Activated T-helper 2 cell treated with anti-CD3 and anti-CD28 coated beads, Interferon-gamma antibody, Interleukin-2, Interleukin-4, amounts not matched to agents 10 μg/mL and 5 μg/mL and 100 μg/mL, durations not matched to agents 14 hours and 24 hours and 36 hours (primary cell): ENCODE measurements at regions not wholly inside any gene's neighbourhood (a gene's known extent, or its start where the extent isn't known, plus 50 kb on each side); places are given as distances from the start of the nearest gene placed in this dataset.

Source experiments
- DNase-seq: peaks from one replicate; pipeline ENCODE4 v3.0.0; 2021; ENCODE audit warnings: low spot score
- H3K27ac Mint-ChIP-seq: one replicate; pipeline ENCODE4 v1.8.0; 2021; ENCODE audit warnings: mixed read lengths
- H3K27me3 Mint-ChIP-seq: one replicate; pipeline ENCODE4 v1.8.0; 2021; ENCODE audit warnings: low read depth, mixed read lengths
- H3K36me3 Mint-ChIP-seq: one replicate; pipeline ENCODE4 v1.8.0; 2021; ENCODE audit warnings: low read depth, mixed read lengths
- H3K4me1 Mint-ChIP-seq: one replicate; pipeline ENCODE4 v1.8.0; 2021; ENCODE audit warnings: low read depth, mixed read lengths
- H3K4me3 Mint-ChIP-seq: one replicate; pipeline ENCODE4 v1.8.0; 2021; ENCODE audit warnings: low read depth, mild to moderate bottlenecking, moderate library complexity, mixed read lengths
- H3K9me3 Mint-ChIP-seq: one replicate; pipeline ENCODE4 v1.8.0; 2021; ENCODE audit warnings: mixed read lengths
- intact Hi-C: fragments of 100-400 bp; cut with micrococcal nuclease; formaldehyde crosslinking; loops from one replicate; pipeline ENCODE4 v1.15.1; 2023

GRCh38 chrX:148380650-148381561 is 119.5 kb upstream of the AFF2 start:
- Mint-ChIP-seq H3K4me3 (peak overlapping the region; percentile 64), H3K27me3 (no peaks in the 10 kb centered on the region), H3K27ac (peak overlapping the region; percentile 88), H3K9me3 (no peaks in the 10 kb centered on the region), H3K36me3 (no peaks in the 10 kb centered on the region), H3K4me1 (peaks cover 24% of the 10 kb centered on the region)
- intact Hi-C loops = loop anchor here (1.0 to 10.0 kb wide), 5 partner anchors 71 to 470 kb away; partner anchors contain the start of genes AFF2 and FMR1
- peak; percentile 29 for DNase-seq

- H3K4me1 Mint-ChIP-seq = peaks cover 24% of the 10 kb centered on the region
- H3K9me3 Mint-ChIP-seq = no peaks in the 10 kb centered on the region
- peak overlapping the region; percentile 64 for H3K4me3 Mint-ChIP-seq
- peak overlapping the region; percentile 88 for H3K27ac Mint-ChIP-seq
- H3K36me3 Mint-ChIP-seq = no peaks in the 10 kb centered on the region
- intact Hi-C loops = loop anchor here (1.0 to 10.0 kb wide), 5 partner anchors 71 to 470 kb away; partner anchors contain the start of genes AFF2 and FMR1
- no peak for DNase-seq
- no peaks in the 10 kb centered on the region for H3K27me3 Mint-ChIP-seq
Measured at GRCh38 chrX:148381603-148382002, 118.8 kb upstream of the AFF2 start.

GRCh38 chrX:148382983-148383382 is 117.4 kb upstream of the AFF2 start:
- H3K27ac Mint-ChIP-seq = no peak overlapping the region
- H3K27me3 Mint-ChIP-seq = no peaks in the 10 kb centered on the region
- DNase-seq = no peak
- peaks cover 24% of the 10 kb centered on the region for H3K4me1 Mint-ChIP-seq
- no peaks in the 10 kb centered on the region for H3K36me3 Mint-ChIP-seq
- intact Hi-C loops = loop anchor here (10.0 kb wide), 1 partner anchor 122 kb away; the partner anchor contains the start of gene AFF2
- no peaks in the 10 kb centered on the region for H3K9me3 Mint-ChIP-seq
- H3K4me3 Mint-ChIP-seq = no peak overlapping the region

GRCh38 chrX:148385471-148385870 is 114.9 kb upstream of the AFF2 start:
- no peak for DNase-seq
- intact Hi-C loops = loop anchor here (10.0 kb wide), 1 partner anchor 119 kb away; the partner anchor contains the start of gene AFF2
- H3K27ac Mint-ChIP-seq = no peak overlapping the region
- H3K36me3 Mint-ChIP-seq = no peaks in the 10 kb centered on the region
- peaks cover 17% of the 10 kb centered on the region for H3K4me1 Mint-ChIP-seq
- peaks cover 4% of the 10 kb centered on the region for H3K9me3 Mint-ChIP-seq
- no peaks in the 10 kb centered on the region for H3K27me3 Mint-ChIP-seq
- H3K4me3 Mint-ChIP-seq = no peak overlapping the region

- intact Hi-C loops = loop anchor here (10.0 kb wide), 1 partner anchor 115 kb away; the partner anchor contains the start of gene AFF2
- DNase-seq = no peak
Measured at GRCh38 chrX:148389629-148390028, 110.8 kb upstream of the AFF2 start.

GRCh38 chrX:148412006-148412405 is 88.4 kb upstream of the AFF2 start:
- intact Hi-C loops = no loop called here
- Mint-ChIP-seq H3K36me3 (no peaks in the 10 kb centered on the region), H3K4me3 (no peak overlapping the region), H3K27ac (no peak overlapping the region), H3K4me1 (peaks cover 9% of the 10 kb centered on the region), H3K27me3 (no peaks in the 10 kb centered on the region), H3K9me3 (no peaks in the 10 kb centered on the region)
- DNase-seq = no peak

More at GRCh38 chrX:148389629-148390028, 110.8 kb upstream of the AFF2 start:
- Mint-ChIP-seq H3K4me3 (no peak overlapping the region), H3K36me3 (no peaks in the 10 kb centered on the region), H3K27ac (no peak overlapping the region), H3K27me3 (no peaks in the 10 kb centered on the region), H3K4me1 (peaks cover 2% of the 10 kb centered on the region), H3K9me3 (peaks cover 6% of the 10 kb centered on the region)

GRCh38 chrX:148416142-148416541 is 84.3 kb upstream of the AFF2 start:
- Mint-ChIP-seq H3K27me3 (no peaks in the 10 kb centered on the region), H3K9me3 (peaks cover 12% of the 10 kb centered on the region), H3K27ac (no peak overlapping the region), H3K4me1 (peaks cover 9% of the 10 kb centered on the region), H3K4me3 (no peak overlapping the region), H3K36me3 (no peaks in the 10 kb centered on the region)
- DNase-seq = no peak
- intact Hi-C loops = no loop called here

- H3K9me3 Mint-ChIP-seq = peaks cover 12% of the 10 kb centered on the region
- no peak for DNase-seq
- no peaks in the 10 kb centered on the region for H3K36me3 Mint-ChIP-seq
- no peaks in the 10 kb centered on the region for H3K27me3 Mint-ChIP-seq
- intact Hi-C loops = no loop called here
- H3K4me1 Mint-ChIP-seq = peaks cover 6% of the 10 kb centered on the region
- H3K4me3 Mint-ChIP-seq = no peak overlapping the region
- H3K27ac Mint-ChIP-seq = no peak overlapping the region
Measured at GRCh38 chrX:148416931-148417330, 83.5 kb upstream of the AFF2 start.

- H3K4me3 Mint-ChIP-seq = no peak overlapping the region
- no peak for DNase-seq
- no peaks in the 10 kb centered on the region for H3K27me3 Mint-ChIP-seq
- intact Hi-C loops = no loop called here
- no peak overlapping the region for H3K27ac Mint-ChIP-seq
- H3K4me1 Mint-ChIP-seq = no peaks in the 10 kb centered on the region
- H3K36me3 Mint-ChIP-seq = no peaks in the 10 kb centered on the region
- H3K9me3 Mint-ChIP-seq = peaks cover 12% of the 10 kb centered on the region
Measured at GRCh38 chrX:148417934-148418333, 82.5 kb upstream of the AFF2 start.

- H3K27ac Mint-ChIP-seq = no peak overlapping the region
- DNase-seq = no peak
- intact Hi-C loops = no loop called here
- no peaks in the 10 kb centered on the region for H3K36me3 Mint-ChIP-seq
- no peaks in the 10 kb centered on the region for H3K27me3 Mint-ChIP-seq
- H3K9me3 Mint-ChIP-seq = peaks cover 12% of the 10 kb centered on the region
- no peak overlapping the region for H3K4me3 Mint-ChIP-seq
- no peaks in the 10 kb centered on the region for H3K4me1 Mint-ChIP-seq
Measured at GRCh38 chrX:148422526-148422925, 77.9 kb upstream of the AFF2 start.

- no peaks in the 10 kb centered on the region for H3K27me3 Mint-ChIP-seq
- H3K9me3 Mint-ChIP-seq = no peaks in the 10 kb centered on the region
- no peak overlapping the region for H3K27ac Mint-ChIP-seq
- H3K4me3 Mint-ChIP-seq = no peak overlapping the region
- no peaks in the 10 kb centered on the region for H3K36me3 Mint-ChIP-seq
- intact Hi-C loops = no loop called here
- no peaks in the 10 kb centered on the region for H3K4me1 Mint-ChIP-seq
- no peak for DNase-seq
Measured at GRCh38 chrX:148424570-148424969, 75.8 kb upstream of the AFF2 start.

- Mint-ChIP-seq H3K4me1 (no peaks in the 10 kb centered on the region), H3K27me3 (no peaks in the 10 kb centered on the region), H3K9me3 (no peaks in the 10 kb centered on the region), H3K4me3 (no peak overlapping the region), H3K27ac (no peak overlapping the region), H3K36me3 (no peaks in the 10 kb centered on the region)
- DNase-seq = no peak
- intact Hi-C loops = no loop called here
Measured at GRCh38 chrX:148426467-148426866, 74.0 kb upstream of the AFF2 start.

GRCh38 chrX:148441387-148441786 is 59.0 kb upstream of the AFF2 start:
- DNase-seq = no peak
- Mint-ChIP-seq H3K4me1 (no peaks in the 10 kb centered on the region), H3K27ac (no peak overlapping the region), H3K36me3 (no peaks in the 10 kb centered on the region), H3K9me3 (no peaks in the 10 kb centered on the region), H3K4me3 (no peak overlapping the region), H3K27me3 (peaks cover 3% of the 10 kb centered on the region)
- intact Hi-C loops = no loop called here
